Lower leg skin (tissue), 3 donors: ENCODE measurements at regions not wholly inside any gene's neighbourhood (a gene's known extent, or its start where the extent isn't known, plus 50 kb on each side); places are given as distances from the start of the nearest gene placed in this dataset.

Experiments used
- POLR2A ChIP-seq, 2 donors: fragments of 450-650 bp; IDR thresholded peaks; one replicate each; pipeline ENCODE4 v1.6.1; 2016 to 2017; ENCODE audit warnings: antibody characterized with exemption in 2 of 2, mild to moderate bottlenecking in 1 of 2, moderate library complexity in 1 of 2
- TF ChIP-seq, protein P1 (sequence below), 3 donors: fragments of 450-650 bp; IDR thresholded peaks; one replicate each; pipeline ENCODE4 v1.5.1; 2016; ENCODE audit warnings: antibody characterized with exemption in 3 of 3, mild to moderate bottlenecking in 3 of 3, moderate library complexity in 2 of 3

- TF ChIP-seq, protein P1, sequence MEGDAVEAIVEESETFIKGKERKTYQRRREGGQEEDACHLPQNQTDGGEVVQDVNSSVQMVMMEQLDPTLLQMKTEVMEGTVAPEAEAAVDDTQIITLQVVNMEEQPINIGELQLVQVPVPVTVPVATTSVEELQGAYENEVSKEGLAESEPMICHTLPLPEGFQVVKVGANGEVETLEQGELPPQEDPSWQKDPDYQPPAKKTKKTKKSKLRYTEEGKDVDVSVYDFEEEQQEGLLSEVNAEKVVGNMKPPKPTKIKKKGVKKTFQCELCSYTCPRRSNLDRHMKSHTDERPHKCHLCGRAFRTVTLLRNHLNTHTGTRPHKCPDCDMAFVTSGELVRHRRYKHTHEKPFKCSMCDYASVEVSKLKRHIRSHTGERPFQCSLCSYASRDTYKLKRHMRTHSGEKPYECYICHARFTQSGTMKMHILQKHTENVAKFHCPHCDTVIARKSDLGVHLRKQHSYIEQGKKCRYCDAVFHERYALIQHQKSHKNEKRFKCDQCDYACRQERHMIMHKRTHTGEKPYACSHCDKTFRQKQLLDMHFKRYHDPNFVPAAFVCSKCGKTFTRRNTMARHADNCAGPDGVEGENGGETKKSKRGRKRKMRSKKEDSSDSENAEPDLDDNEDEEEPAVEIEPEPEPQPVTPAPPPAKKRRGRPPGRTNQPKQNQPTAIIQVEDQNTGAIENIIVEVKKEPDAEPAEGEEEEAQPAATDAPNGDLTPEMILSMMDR (IDR thresholded peaks at IDR 0.05): no peak
- TF ChIP-seq POLR2A (IDR thresholded peaks at IDR 0.05): no peak
These were observed 1528.0 kb downstream of the TECRL start for GRCh38 chr4:62881210-62881609.
